HG03342 (cell line): ENCODE measurements at regions not wholly inside any gene's neighbourhood (a gene's known extent, or its start where the extent isn't known, plus 50 kb on each side); places are given as distances from the start of the nearest gene placed in this dataset.
"Not testable (repeated sequence)": the region's sequence is repeated elsewhere in the genome, so short reads cannot be mapped to it uniquely, and the experiment has no call there.

Experiments used
- ATAC-seq: cut with Tn5 transposase; IDR thresholded peaks from one replicate; pipeline ENCODE4 v1.9.1; 2021; ENCODE audit warnings: mild to moderate bottlenecking, moderate library complexity; ENCODE audit not compliant: unreplicated experiment

- ATAC-seq: no peak
These were observed 207.1 kb upstream of the PCDH9 start for GRCh38 chr13:67437244-67437643.

GRCh38 chr13:67421475-67421874 lies 191.3 kb upstream of the PCDH9 start:
- ATAC-seq: no peak

DNA sequence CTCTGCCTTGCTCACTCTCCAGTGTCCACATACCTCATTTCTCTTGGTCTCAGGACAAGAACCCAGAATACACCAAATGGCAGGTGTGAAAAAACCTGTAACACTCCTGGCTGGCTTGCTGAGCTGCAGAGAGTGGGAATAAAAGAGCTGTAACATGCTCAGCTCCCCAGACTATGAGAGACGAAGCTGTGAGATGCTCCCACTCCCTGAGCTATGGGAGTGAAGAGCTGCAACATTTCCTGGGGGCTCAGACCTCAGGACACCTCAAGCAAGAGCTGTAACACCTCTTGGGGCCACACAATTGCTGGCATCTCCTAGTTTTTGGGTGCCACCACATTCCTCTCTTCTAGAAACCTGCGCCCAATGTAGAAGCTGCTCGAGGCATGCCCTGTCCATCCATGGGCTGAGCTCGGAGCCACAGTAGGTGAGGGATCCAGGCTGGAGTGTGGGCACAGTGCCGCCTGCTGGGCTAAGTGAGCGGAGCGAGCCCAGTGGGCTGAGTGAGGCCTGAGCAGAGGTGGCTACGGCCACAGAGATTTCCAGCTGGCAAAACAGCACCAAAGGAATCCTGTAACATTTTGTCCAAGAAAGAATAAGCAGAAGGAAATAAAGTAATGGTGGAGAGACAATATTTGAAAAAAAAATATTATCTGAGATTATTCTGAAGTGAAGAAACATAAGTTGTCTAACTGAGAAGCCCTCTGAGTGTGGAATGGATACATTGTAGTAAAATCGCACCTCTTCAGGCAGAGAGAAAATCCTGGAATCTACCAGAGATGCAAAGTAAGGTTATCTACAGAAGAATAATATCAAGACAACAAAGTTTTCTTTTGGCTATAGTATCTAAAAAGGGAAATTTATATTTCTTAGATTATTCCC lies 186.2 kb upstream of the PCDH9 start:
- peak; percentile 76 for ATAC-seq

- no peak for ATAC-seq
These were observed 180.5 kb upstream of the PCDH9 start for GRCh38 chr13:67410645-67411044.

- no peak for ATAC-seq
These were observed 178.7 kb upstream of the PCDH9 start for GRCh38 chr13:67408798-67409197.

GRCh38 chr13:67402546-67402945 lies 172.4 kb upstream of the PCDH9 start:
- no peak for ATAC-seq

DNA sequence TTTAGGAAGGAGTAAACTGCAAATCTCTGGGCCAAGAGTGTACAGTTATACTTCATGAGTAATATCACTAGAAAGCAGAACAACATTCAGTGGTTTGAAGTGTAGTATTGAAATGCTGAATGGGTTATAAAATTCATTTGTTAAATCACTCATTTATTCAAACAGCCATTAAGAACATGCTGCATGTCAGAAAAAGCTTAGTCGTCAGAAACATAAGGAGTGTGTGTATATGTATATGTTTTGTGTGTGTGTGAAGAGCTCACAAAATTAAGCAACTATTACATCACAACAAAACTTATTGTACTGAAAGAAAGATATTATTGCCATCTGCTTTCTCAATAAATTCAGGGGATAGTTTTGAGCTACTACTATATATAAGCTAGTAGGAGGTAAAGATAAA lies 165.4 kb upstream of the PCDH9 start:
- ATAC-seq: no peak

- no peak for ATAC-seq
These were observed 161.9 kb upstream of the PCDH9 start for GRCh38 chr13:67392014-67392413.

DNA sequence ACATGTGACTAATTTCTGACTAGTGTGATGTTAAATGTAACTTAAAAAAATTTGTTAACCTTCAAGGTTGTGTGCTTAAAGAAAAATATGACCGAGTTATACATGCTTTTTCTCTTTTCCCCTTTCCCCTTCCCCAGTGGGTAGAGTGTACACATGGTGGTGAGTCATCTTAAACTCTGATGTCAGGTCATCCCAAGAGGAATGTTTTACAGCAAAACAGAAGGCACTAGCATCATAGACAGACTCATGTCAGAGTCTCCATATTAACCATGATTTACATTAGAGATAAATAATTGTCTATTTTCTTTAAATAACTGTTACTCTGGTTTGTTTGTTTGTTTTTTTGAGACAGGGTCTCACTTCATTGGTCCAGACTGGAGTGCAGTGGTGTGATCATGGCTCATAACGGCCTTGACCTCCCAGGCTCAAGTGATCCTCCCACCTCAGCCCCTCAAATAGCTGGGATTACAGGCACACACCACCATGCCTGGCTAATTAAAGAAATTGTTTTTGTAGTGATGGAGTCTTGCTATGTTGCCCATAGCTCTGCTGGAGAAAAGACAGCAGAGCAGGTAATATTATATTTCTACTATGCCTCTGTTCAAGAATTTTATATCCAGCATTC lies 160.4 kb upstream of the PCDH9 start:
- ATAC-seq: no peak

- ATAC-seq: no peak
These were observed 159.0 kb upstream of the PCDH9 start for GRCh38 chr13:67389171-67389570.

GRCh38 chr13:67383109-67383757 lies 153.1 kb upstream of the PCDH9 start:
- not testable (repeated sequence) for ATAC-seq

DNA sequence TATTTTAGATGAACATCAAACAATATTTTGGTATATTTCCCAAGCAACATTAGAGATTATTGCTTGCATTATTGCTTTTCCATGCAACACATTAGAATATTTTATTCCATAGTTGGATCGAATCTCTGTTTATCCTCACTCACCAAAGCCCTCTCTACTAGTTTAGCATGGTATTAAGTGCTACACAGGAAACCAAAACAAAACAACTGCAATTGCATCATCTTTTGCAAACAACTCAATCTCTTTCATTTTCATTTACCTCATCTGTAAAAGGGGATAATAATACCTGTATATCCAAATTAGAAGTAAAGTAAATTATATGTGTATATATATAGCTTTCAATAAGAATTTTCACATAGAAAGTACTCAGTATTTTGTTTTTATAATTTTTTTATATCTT lies 147.8 kb upstream of the PCDH9 start:
- ATAC-seq: no peak

GRCh38 chr13:67374391-67374790 lies 144.3 kb upstream of the PCDH9 start:
- no peak for ATAC-seq

DNA sequence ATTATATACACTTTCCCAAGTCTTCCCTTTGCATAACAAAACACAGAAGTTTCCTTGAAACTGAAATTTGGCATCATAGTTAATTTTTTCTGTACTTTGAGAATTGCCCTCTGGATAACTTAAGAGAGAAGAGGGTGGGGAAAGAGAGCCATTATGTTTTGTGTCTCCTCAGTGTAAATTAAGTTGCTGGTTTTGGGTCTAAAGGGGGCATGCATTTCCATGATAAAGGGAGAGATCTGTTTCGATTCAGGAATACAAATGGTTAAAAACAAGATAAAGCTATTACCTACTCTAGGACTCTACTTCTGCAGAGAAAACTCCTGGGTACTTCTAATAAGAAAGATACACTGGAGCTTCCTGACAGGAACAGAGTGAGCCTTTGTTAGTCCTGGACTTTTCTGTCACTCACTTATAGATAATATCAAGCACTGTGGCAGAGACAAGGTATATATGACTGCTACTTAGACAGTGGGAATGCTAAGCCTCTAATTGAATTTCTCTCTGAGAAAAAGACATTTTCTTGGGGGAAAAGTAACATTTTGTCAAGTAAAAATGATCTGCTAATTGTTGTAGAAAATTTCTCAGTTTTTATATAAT lies 142.8 kb upstream of the PCDH9 start:
- ATAC-seq: no peak

DNA sequence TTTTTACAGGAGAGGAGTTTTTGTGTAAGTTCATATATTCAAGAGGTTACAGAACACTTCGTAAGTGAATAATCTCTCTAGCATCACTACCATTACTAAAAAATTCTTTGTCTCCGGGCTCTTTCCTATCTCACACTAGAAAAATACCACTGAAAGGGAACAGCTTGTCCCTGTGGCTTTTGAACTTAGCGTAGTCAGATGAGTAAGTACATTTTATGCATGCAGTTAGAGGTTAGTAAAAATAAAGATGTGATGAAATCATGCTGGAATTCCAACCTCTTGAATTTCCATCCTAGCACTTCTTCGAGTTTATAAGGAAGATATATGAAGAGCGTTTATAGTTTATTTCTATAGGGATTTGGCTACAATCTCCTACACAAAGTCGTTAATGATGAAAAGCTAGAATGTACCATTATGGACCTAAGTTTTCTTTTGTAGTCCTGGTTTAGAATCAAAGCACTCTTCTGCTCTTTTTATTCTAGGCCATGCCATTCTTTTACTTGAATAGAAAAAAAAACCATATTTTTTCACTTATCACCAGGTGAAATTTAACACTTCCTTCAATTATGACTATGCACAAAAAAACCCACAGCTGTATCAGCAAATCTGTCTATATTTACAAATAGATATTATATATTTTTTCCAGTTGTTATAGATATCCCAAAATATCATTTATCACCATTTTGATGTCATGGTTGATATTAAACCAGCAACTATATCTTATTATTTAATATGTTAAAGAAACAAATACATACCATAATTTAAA lies 139.9 kb upstream of the PCDH9 start:
- ATAC-seq: no peak

- ATAC-seq: no peak
These were observed 137.3 kb upstream of the PCDH9 start for GRCh38 chr13:67367399-67367798.

DNA sequence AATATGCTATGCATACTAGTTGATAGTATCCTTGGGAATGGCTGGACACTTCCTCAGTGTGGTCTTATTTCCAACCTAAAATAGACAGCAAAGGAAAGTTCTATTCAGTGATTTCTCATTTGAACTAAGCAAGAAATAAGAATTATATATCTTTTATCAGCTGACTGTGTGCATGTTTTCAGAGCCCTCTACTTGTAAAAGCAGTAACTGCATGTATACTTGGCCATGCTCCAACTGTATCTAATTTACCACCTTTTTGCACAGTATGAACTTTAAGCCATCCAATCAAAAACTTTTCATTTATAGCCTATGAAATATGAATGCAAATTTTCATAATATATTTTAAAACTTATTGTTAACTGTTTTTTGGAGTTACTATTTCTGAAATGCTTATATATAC lies 136.4 kb upstream of the PCDH9 start:
- no peak for ATAC-seq

- ATAC-seq: no peak
These were observed 125.8 kb upstream of the PCDH9 start for GRCh38 chr13:67355812-67356476.

GRCh38 chr13:67353941-67354340 lies 123.8 kb upstream of the PCDH9 start:
- no peak for ATAC-seq

DNA sequence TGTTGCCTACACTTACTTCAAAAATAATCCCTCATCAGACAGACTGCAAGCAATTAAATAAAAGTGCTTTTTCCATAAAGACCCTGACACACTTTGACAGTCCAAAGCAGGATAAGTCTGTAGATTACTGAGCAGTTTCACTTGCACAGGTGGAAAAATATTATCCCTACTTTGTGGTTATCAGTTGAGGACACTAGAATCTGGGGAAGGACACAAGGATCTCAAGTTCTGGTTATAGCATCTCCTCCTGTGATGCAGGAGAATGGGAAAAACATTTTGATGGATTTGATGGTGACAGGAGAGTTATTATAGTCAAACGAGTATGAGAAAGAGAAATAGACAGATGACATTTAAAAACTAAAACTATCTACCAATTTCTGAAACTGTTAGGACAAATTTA lies 122.9 kb upstream of the PCDH9 start:
- ATAC-seq: no peak
